NCI-H460 (cell line): ENCODE measurements at regions not wholly inside any gene's neighbourhood (a gene's known extent, or its start where the extent isn't known, plus 50 kb on each side); places are given as distances from the start of the nearest gene placed in this dataset.

Experiments used
- small RNA-seq, 2 experiments: library from RNA; depleted of rRNA; stranded (forward); fragments of <200 nt; gene quantifications; one replicate each; pipeline ENCODE3, GENCODE V24; 2014

Small RNAs in the stretch of these regions (small RNA-seq; reads per million reads assigned to genes)
- gene RN7SL761P (0 reads per million in 2 experiments), gene RPL37P21 (0 reads per million in 2 experiments), gene RPS3AP52 (0 reads per million in 2 experiments), gene SNRPFP3 (0 reads per million in 2 experiments)
